Immature natural killer cell (primary cell): ENCODE measurements at regions not wholly inside any gene's neighbourhood (a gene's known extent, or its start where the extent isn't known, plus 50 kb on each side); places are given as distances from the start of the nearest gene placed in this dataset.

Experiments
- DNase-seq, 3 donors: peaks; one replicate each; pipeline ENCODE4 v3.0.0; 2022; ENCODE audit warnings: mixed read lengths in 1 of 3
- H3K27ac Mint-ChIP-seq, 6 donors: one replicate each; pipeline ENCODE4 v1.8.0; 2020; ENCODE audit warnings: mixed read lengths in 6 of 6, mild to moderate bottlenecking in 5 of 6, inconsistent platforms in 4 of 6, moderate library complexity in 3 of 6
- H3K27me3 Mint-ChIP-seq, 3 donors: one replicate each; pipeline ENCODE4 v1.8.0; 2020 to 2021; ENCODE audit warnings: low read depth in 3 of 3, mild to moderate bottlenecking in 3 of 3, mixed read lengths in 3 of 3, moderate library complexity in 3 of 3, inconsistent platforms in 1 of 3
- H3K36me3 Mint-ChIP-seq, 3 donors: one replicate each; pipeline ENCODE4 v1.8.0; 2020; ENCODE audit warnings: mixed read lengths in 3 of 3, inconsistent platforms in 2 of 3, mild to moderate bottlenecking in 2 of 3
- H3K4me1 Mint-ChIP-seq, 2 donors: one replicate each; pipeline ENCODE4 v1.8.0; 2020; ENCODE audit warnings: inconsistent platforms in 2 of 2, mild to moderate bottlenecking in 2 of 2, mixed read lengths in 2 of 2, moderate library complexity in 1 of 2
- H3K4me3 Mint-ChIP-seq, 5 donors: one replicate each; pipeline ENCODE4 v1.8.0; 2020; ENCODE audit warnings: mild to moderate bottlenecking in 5 of 5, mixed read lengths in 5 of 5, inconsistent platforms in 3 of 5, moderate library complexity in 3 of 5
- H3K9me3 Mint-ChIP-seq, 6 donors: one replicate each; pipeline ENCODE4 v1.8.0; 2020; ENCODE audit warnings: mild to moderate bottlenecking in 6 of 6, mixed read lengths in 6 of 6, inconsistent platforms in 4 of 6, moderate library complexity in 3 of 6

- no peak overlapping the region for H3K27ac Mint-ChIP-seq
- H3K36me3 Mint-ChIP-seq: no peaks in the 10 kb centered on the region
- DNase-seq: no peak
- H3K4me1 Mint-ChIP-seq: no peaks in the 10 kb centered on the region
- no peak overlapping the region for H3K4me3 Mint-ChIP-seq
- H3K27me3 Mint-ChIP-seq: no peaks in the 10 kb centered on the region
- H3K9me3 Mint-ChIP-seq: peaks cover 5 to 28% (median 13%) of the 10 kb centered on the region in 6 donors
These were observed 979.5 kb upstream of the FAM98A start for GRCh38 chr2:34578641-34579040.

GRCh38 chr2:34570266-34570872 lies 971.3 kb upstream of the FAM98A start:
- H3K9me3 Mint-ChIP-seq: peaks cover 1 to 27% (median 10%) of the 10 kb centered on the region in 6 donors
- no peaks in the 10 kb centered on the region for H3K4me1 Mint-ChIP-seq
- peaks cover 0 to 1% (median 0%) of the 10 kb centered on the region in 3 donors for H3K27me3 Mint-ChIP-seq

GRCh38 chr2:34567128-34567527 lies 968.0 kb upstream of the FAM98A start:
- peaks cover 0 to 2% (median 1%) of the 10 kb centered on the region in 3 donors for H3K27me3 Mint-ChIP-seq
- no peak overlapping the region for H3K4me3 Mint-ChIP-seq
- no peaks in the 10 kb centered on the region for H3K36me3 Mint-ChIP-seq
- H3K27ac Mint-ChIP-seq: no peak overlapping the region
- H3K4me1 Mint-ChIP-seq: no peaks in the 10 kb centered on the region
- H3K9me3 Mint-ChIP-seq: peaks cover 3 to 36% (median 14%) of the 10 kb centered on the region in 6 donors
- DNase-seq: no peak

More at GRCh38 chr2:34570266-34570872, 971.3 kb upstream of the FAM98A start:
- Mint-ChIP-seq H3K36me3 (no peaks in the 10 kb centered on the region), H3K27ac (no peak overlapping the region), H3K4me3 (no peak overlapping the region)
- no peak for DNase-seq

GRCh38 chr2:34552337-34552736 lies 953.2 kb upstream of the FAM98A start:
- DNase-seq: no peak
- H3K4me3 Mint-ChIP-seq: no peak overlapping the region
- H3K9me3 Mint-ChIP-seq: peaks cover 6 to 13% (median 10%) of the 10 kb centered on the region in 6 donors
- no peak overlapping the region for H3K27ac Mint-ChIP-seq
- no peaks in the 10 kb centered on the region for H3K4me1 Mint-ChIP-seq
- peaks cover 0 to 3% (median 0%) of the 10 kb centered on the region in 3 donors for H3K27me3 Mint-ChIP-seq
- H3K36me3 Mint-ChIP-seq: no peaks in the 10 kb centered on the region

- H3K4me1 Mint-ChIP-seq: no peaks in the 10 kb centered on the region
- no peaks in the 10 kb centered on the region for H3K36me3 Mint-ChIP-seq
- no peak for DNase-seq
- peaks cover 0 to 3% (median 2%) of the 10 kb centered on the region in 3 donors for H3K27me3 Mint-ChIP-seq
- no peak overlapping the region for H3K27ac Mint-ChIP-seq
- H3K9me3 Mint-ChIP-seq: peaks cover 4 to 33% (median 15%) of the 10 kb centered on the region in 6 donors
- no peak overlapping the region for H3K4me3 Mint-ChIP-seq
These were observed 950.7 kb upstream of the FAM98A start for GRCh38 chr2:34549710-34550345.

- Mint-ChIP-seq H3K9me3 (peaks cover 8 to 52% (median 19%) of the 10 kb centered on the region in 6 donors), H3K27ac (no peak overlapping the region), H3K27me3 (peaks cover 0 to 3% (median 2%) of the 10 kb centered on the region in 3 donors), H3K4me1 (no peaks in the 10 kb centered on the region), H3K4me3 (no peak overlapping the region), H3K36me3 (no peaks in the 10 kb centered on the region)
- no peak for DNase-seq
These were observed 948.8 kb upstream of the FAM98A start for GRCh38 chr2:34547900-34548299.

- Mint-ChIP-seq H3K27ac (no peak overlapping the region), H3K9me3 (peaks cover 10 to 57% (median 21%) of the 10 kb centered on the region in 6 donors), H3K27me3 (peaks cover 0 to 3% (median 2%) of the 10 kb centered on the region in 3 donors), H3K4me1 (no peaks in the 10 kb centered on the region), H3K36me3 (no peaks in the 10 kb centered on the region), H3K4me3 (no peak overlapping the region)
- DNase-seq: no peak
These were observed 948.2 kb upstream of the FAM98A start for GRCh38 chr2:34547340-34547739.

DNA sequence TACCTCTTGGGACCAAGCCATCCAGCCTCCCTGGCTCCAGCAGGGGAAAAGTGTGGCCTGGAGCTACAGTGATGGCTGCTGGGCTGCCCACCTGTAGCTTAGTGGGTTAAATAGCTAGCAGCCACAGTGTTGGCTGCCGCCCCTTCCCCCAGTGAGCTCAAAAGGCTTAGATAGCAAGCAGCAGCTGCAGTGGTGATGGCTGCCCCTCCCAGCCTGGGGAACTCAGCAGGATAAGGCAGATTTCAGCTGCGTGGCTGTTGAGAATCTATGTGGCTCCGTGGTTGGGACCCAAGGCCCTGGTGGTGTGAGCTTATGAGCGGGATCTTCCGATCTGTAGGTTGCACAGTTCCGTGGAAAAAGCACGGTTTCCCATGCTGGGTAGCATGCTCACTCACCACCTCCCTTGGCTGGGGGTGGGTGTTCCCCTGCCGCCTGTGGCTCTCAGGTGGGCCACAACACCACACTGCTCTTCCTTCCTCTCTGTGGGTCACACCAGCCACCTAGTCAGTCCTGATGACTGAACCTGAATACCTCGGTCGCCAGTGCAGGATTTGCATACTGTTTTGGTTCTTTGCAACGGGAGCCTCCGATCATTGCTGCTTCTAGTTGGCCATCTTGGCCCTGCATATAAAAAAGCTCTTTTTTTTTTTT lies 946.5 kb upstream of the FAM98A start:
- H3K9me3 Mint-ChIP-seq: peaks cover 13 to 57% (median 30%) of the 10 kb centered on the region in 6 donors
- H3K27ac Mint-ChIP-seq: no peak overlapping the region
- no peak for DNase-seq
- H3K4me1 Mint-ChIP-seq: no peaks in the 10 kb centered on the region
- H3K4me3 Mint-ChIP-seq: no peak overlapping the region
- no peaks in the 10 kb centered on the region for H3K36me3 Mint-ChIP-seq
- peaks cover 0 to 3% (median 2%) of the 10 kb centered on the region in 3 donors for H3K27me3 Mint-ChIP-seq

DNA sequence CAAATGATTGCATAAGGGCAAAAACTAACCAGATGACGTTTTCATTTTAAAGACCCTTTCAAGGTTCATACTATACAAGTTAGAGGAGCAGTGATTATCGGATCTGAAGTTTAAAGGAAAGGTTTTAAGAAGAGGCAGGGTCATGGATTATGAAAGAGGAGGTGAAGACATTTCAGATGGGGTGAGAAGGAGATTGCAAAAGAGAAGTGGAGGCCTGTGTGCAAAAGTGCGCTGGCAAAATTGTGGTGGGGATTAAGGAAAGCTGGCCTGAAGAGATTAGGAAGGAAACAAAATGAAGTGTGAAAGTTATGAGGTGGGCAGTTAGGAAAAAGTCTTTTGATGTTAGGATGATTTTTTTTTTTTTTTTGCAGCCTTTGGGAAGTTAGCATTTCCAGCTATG lies 935.7 kb upstream of the FAM98A start:
- Mint-ChIP-seq H3K36me3 (no peaks in the 10 kb centered on the region), H3K4me1 (no peaks in the 10 kb centered on the region), H3K9me3 (peaks cover 6 to 28% (median 15%) of the 10 kb centered on the region in 6 donors), H3K27ac (no peak overlapping the region), H3K27me3 (no peaks in the 10 kb centered on the region), H3K4me3 (no peak overlapping the region)
- no peak for DNase-seq

DNA sequence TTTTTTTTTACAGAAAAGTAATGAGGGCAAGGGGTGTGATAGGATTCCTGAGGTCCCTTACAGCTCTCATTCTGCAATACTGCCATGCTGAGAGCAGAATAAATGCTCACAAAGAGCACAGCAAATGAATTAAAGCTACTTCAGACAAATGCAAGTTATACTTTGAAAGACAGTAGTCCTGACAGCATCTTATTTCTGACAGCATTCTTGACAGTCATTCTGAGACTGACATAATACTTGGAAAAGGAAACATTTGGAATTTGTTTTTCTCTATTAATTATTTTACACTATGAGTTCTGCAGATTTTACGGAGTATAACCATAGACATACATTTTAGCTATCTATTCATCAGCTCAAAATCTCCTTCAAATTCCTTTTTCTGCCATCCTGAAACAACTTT lies 935.2 kb upstream of the FAM98A start:
- Mint-ChIP-seq H3K27me3 (no peaks in the 10 kb centered on the region), H3K9me3 (peaks cover 6 to 29% (median 16%) of the 10 kb centered on the region in 6 donors), H3K36me3 (no peaks in the 10 kb centered on the region), H3K27ac (no peak overlapping the region), H3K4me3 (no peak overlapping the region), H3K4me1 (no peaks in the 10 kb centered on the region)
- no peak for DNase-seq

DNA sequence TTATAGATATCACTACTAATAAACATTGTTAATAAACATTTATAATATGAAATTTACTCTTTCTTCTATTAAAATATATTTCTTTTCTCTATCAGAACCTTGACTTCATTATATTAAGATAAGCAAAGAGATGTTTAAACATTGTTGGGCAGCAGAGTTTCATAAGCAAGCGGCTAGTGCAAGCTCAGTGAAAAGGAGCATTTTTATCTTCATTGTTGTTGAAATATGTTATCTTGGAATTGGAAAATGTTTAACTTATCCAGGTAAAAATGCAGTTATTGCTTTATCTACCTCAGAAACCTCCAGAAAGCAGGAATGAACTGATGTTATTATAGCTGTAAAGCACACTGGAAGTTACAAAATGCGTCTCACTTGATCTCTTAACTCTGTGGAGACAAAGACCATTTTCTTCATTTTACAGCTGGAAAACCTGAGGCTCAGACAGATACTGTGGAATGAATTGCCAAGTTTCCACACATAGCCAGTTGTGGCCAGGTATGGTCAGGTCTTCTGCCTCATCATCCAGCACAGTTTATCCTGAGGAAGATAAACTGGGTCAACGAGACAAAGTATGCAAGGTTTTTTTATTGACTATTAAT lies 934.6 kb upstream of the FAM98A start:
- Mint-ChIP-seq H3K36me3 (no peaks in the 10 kb centered on the region), H3K4me3 (no peak overlapping the region), H3K4me1 (no peaks in the 10 kb centered on the region), H3K27ac (no peak overlapping the region), H3K27me3 (no peaks in the 10 kb centered on the region), H3K9me3 (peaks cover 6 to 26% (median 15%) of the 10 kb centered on the region in 6 donors)
- DNase-seq: no peak

DNA sequence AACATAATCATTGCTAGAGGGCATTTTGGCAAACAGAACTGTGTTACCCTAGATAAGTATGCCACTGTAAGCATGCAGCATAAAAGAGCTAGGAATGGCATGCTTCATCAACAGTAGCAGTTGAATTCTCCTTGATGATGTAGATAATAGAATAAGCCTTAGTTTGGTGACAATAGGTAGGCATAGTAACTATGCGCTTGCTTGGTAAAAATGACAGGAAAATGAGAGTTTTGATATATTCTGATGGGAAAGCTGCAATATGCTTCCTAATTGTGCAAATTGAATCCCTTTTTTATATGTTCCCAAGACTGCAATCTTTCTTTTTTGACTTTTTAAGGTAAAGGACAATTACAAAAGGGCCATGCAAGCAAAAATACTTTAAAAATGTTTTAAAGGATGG lies 930.9 kb upstream of the FAM98A start:
- H3K4me1 Mint-ChIP-seq: no peaks in the 10 kb centered on the region
- no peak for DNase-seq

DNA sequence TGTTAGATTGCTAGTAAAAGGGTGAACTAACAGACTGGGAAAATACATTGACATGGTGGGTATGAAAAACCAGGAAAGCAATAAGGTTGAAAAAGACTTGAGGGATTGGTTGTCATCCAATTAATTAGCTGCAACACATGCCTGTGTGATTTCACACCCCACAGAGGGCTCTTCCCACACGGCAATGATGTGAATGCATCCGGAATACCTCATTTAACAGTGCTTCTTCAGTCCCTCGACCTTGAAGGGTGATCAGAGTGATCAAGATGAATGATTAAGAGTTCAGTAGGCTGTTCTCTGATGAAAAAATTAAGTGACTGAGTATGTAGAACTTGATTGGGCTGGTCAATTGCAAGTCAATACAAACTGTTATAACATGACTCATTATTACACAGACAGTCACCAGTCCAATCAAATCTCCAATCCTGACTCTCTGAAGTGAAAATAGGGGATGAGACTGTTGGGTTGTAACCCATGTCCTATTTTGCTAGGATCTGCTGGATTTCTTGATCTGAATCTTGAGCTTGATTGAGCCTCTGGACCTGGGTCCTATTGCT lies 924.9 kb upstream of the FAM98A start:
- Mint-ChIP-seq H3K9me3 (peaks cover 3 to 19% (median 8%) of the 10 kb centered on the region in 6 donors), H3K4me3 (no peak overlapping the region), H3K36me3 (no peaks in the 10 kb centered on the region), H3K27ac (no peak overlapping the region), H3K4me1 (no peaks in the 10 kb centered on the region), H3K27me3 (peaks cover 0 to 1% (median 0%) of the 10 kb centered on the region in 3 donors)
- DNase-seq: no peak

More for the DNA sequence above, 930.9 kb upstream of the FAM98A start:
- no peaks in the 10 kb centered on the region for H3K36me3 Mint-ChIP-seq
- no peak overlapping the region for H3K27ac Mint-ChIP-seq
- H3K4me3 Mint-ChIP-seq: no peak overlapping the region
- no peaks in the 10 kb centered on the region for H3K27me3 Mint-ChIP-seq
- peaks cover 0 to 22% (median 9%) of the 10 kb centered on the region in 6 donors for H3K9me3 Mint-ChIP-seq

GRCh38 chr2:34519659-34520058 lies 920.6 kb upstream of the FAM98A start:
- DNase-seq: no peak
- H3K27ac Mint-ChIP-seq: no peak overlapping the region
- H3K36me3 Mint-ChIP-seq: no peaks in the 10 kb centered on the region
- no peak overlapping the region for H3K4me3 Mint-ChIP-seq
- peaks cover 0 to 1% (median 0%) of the 10 kb centered on the region in 3 donors for H3K27me3 Mint-ChIP-seq
- H3K9me3 Mint-ChIP-seq: peaks cover 3 to 27% (median 9%) of the 10 kb centered on the region in 6 donors
- H3K4me1 Mint-ChIP-seq: no peaks in the 10 kb centered on the region
